ENCODE measurements at regions not wholly inside any gene's neighbourhood (a gene's known extent, or its start where the extent isn't known, plus 50 kb on each side); places are given as distances from the start of the nearest gene placed in this dataset.
A peak's percentile ranks its signal among the peaks of the same experiment; 100 is the strongest.

- FAIRE-seq (no peak), DNase-seq (ENCODE audit: insufficient read length, low spot score) (no peak)
- TF ChIP-seq CTCF (IDR thresholded peaks at IDR 0.05; ENCODE audit: insufficient read depth, missing control alignments): no peak
Measured at GRCh38 chr1:54497338-54497737, 50.7 kb upstream of the ACOT11 start.

GRCh38 chr1:54495954-54496353 is 52.1 kb upstream of the ACOT11 start:
- TF ChIP-seq CTCF (IDR thresholded peaks at IDR 0.05; ENCODE audit: insufficient read depth, missing control alignments): no peak
- no peak for FAIRE-seq
- DNase-seq (ENCODE audit: insufficient read length, low spot score): no peak

- no peak for TF ChIP-seq CTCF (IDR thresholded peaks at IDR 0.05; ENCODE audit: insufficient read depth, missing control alignments)
- DNase-seq (ENCODE audit: insufficient read length, low spot score): no peak
- no peak for FAIRE-seq
Measured at GRCh38 chr1:54493608-54494007, 54.4 kb upstream of the ACOT11 start.

- DNase-seq (ENCODE audit: insufficient read length, low spot score): no peak
- no peak for FAIRE-seq
- no peak for TF ChIP-seq CTCF (IDR thresholded peaks at IDR 0.05; ENCODE audit: insufficient read depth, missing control alignments)
Measured at GRCh38 chr1:54490361-54491248, 57.4 kb upstream of the ACOT11 start.

- FAIRE-seq (no peak), DNase-seq (ENCODE audit: insufficient read length, low spot score) (no peak)
- TF ChIP-seq CTCF (IDR thresholded peaks at IDR 0.05; ENCODE audit: insufficient read depth, missing control alignments): no peak
Measured at GRCh38 chr1:54489627-54490250, 58.3 kb upstream of the ACOT11 start.

- peak; percentile 66 for TF ChIP-seq CTCF (IDR thresholded peaks at IDR 0.05; ENCODE audit: insufficient read depth, missing control alignments)
- DNase-seq (ENCODE audit: insufficient read length, low spot score) (peak; percentile 92), FAIRE-seq (no peak)
Measured at GRCh38 chr1:54488779-54489626, 59.0 kb upstream of the ACOT11 start.
